OCI-M2 (cell line): ENCODE measurements at regions not wholly inside any gene's neighbourhood (a gene's known extent, or its start where the extent isn't known, plus 50 kb on each side); places are given as distances from the start of the nearest gene placed in this dataset.
"Not testable (repeated sequence)": the region's sequence is repeated elsewhere in the genome, so short reads cannot be mapped to it uniquely, and the experiment has no call there.

Source experiments
- DNase-seq: peaks from one replicate; lab custom pipeline; 2025; ENCODE audit not compliant: unreplicated experiment; lab: John Stamatoyannopoulos, UW

- no peak for DNase-seq
These were observed 205.0 kb upstream of the RPL34 start for GRCh38 chr4:108415389-108415788.

DNA sequence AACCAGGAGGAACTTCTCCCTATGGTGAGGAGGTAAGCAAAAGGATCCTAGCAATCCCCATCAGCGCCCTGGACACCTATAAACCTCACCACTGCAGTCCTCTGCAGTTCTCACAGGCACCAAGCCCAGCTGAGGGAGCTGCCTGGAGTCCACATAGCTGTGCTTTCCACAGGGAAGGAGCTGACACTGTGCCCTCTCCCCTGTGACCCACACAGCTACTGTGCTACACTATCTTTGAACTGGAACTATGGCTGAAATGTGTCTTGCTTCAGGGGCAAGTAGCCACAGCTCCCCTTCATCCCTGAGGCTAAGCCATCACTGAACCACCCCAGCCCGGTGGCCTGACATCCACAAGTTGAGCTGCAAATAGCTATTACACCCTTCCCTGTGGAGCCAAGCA lies 208.5 kb upstream of the RPL34 start:
- no peak for DNase-seq

DNA sequence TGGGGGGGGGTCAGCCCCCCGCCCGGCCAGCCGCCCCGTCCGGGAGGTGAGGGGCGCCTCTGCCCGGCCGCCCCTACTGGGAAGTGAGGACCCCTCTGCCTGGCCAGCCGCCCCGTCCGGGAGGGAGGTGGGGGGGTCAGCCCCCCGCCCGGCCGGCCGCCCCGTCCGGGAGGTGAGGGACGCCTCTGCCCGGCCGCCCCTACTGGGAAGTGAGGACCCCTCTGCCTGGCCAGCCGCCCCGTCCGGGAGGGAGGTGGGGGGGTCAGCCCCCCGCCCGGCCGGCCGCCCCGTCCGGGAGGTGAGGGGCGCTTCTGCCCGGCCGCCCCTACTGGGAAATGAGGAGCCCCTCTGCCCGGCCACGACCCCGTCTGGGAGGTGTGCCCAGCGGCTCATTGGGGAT lies 210.7 kb upstream of the RPL34 start:
- DNase-seq: not testable (repeated sequence)

DNA sequence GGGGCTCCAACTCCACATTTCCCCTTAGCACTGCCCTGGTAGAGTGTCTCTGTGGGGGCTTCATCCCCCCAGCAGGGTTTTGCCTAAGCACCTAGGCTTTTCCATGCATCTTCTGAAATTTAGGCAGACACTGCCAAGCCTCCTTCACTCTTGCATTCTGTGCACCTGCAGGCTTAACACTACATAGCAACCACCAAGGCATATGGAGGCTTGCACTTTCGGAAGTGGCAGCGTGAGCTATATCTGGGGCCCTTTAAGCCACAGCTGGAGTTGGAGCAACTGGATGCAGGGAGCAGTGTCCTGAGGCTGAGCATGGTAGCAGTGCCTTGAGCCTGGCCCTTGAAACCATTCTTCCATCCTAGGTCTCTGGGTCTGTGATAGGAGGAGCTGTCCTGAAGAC lies 214.8 kb upstream of the RPL34 start:
- no peak for DNase-seq

DNA sequence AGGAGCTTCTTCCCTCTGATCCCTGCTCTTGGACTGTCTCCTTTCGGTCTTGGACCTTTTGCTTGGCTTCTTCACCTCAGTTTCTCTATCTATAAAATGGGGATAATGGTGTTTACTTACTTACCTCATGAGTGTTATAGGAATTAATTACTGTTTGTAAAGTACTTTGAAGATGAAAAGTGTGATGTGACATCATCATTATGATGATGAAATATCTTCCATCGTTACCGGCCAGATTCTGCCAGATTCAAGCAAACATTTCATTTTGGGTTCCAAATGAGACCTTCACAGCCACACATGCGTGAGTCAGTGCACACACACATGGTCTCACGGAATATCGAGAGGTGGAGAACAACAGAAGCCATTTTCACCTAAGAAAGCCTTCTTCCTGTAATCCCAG lies 220.1 kb upstream of the RPL34 start:
- DNase-seq: no peak

DNA sequence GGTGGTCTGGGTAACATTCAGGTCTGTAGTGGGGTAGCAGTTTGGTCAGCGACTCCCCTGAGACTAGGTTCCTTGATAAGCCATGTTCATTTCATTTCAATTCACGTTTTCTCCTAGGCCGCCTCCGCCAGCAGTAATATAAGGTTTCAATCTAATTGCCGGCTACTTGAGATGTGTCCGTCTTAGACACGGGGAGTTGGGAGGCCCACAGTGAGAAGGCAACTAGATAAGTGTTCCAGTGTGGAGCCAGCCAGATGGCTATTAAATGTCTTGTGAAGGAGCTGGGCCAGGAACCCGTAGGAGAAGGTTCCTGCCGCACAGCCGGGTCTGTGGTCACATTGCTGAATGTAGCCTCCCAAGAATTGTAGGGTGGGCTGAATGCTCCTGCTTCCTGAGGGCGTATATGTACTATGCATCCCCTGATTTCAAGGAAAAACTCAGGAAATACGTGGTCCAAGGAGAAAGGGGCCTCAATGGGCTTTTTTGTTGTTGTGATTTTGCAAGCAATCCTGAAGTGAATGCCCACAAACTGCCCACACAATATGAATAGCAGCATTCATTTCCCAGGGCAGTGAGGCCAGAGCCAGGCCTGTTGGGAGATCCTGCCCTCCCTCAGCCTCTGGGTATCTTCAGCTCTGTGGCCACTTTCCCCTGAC lies 220.6 kb upstream of the RPL34 start:
- no peak for DNase-seq

DNA sequence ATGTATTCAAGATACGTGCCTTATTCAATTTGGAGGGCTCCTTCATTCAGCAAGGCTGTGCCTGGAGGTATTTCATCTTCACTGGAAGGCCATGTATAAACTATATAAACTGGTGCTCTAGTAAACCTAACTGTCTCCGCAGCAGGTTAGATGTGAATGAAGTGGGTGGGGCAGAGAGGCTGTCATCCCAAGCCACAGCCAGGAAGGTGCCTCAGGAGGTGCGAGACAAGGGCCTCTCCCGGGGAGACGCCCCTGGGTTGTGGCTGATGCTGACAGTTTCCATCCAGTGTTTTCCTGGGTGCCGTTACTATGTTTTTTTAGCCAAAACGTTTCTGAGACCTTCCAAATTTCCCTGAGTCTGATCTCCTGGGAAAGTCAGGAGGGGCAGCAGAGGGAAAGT lies 221.5 kb upstream of the RPL34 start:
- DNase-seq: no peak

GRCh38 chr4:108398316-108398715 lies 222.1 kb upstream of the RPL34 start:
- no peak for DNase-seq

- DNase-seq: no peak
These were observed 222.5 kb upstream of the RPL34 start for GRCh38 chr4:108397850-108398249.

DNA sequence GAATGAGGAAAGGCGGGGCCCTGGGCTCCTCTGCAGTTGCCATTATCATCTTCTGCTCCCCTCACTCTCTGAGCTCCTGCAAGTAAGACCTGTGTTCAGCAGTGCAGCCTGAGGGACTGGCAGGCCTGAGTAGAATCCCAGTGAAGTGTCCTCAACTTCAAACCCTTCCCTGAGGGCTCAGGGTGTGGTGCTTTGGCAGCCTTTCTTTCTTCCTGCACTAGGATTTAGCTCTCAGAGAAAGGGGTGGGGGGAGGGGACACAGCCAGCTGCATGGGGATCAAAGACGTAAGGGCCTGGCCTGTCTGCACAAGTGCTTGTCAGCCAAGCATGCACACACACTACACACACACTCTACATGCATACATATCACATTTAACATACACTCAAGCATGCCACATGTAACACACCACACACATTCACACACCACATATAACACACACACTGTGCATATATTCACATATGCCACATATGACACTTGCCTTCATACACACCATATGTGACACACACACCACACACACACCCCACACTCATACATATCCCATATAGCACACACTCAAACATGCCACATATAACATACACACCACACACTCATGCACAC lies 223.4 kb upstream of the RPL34 start:
- no peak for DNase-seq

DNA sequence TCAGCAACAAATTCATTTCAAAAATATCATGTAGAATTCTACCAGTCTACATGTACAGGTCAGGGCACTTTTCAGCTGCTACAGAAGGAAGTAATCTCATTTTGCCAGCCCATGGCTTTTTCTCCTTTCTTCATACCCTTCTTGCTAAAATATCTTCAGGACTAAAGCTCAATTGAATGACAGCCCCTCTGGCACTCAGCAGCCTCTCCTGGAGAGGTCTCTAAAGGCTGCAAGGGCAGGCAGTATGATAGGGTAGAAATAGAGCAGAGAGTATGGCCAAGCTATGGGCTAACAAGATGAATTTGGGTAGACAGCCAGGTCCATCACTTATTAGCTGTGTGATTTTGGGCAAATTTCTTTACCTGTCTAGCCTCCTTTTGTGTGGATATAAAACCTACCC lies 224.6 kb upstream of the RPL34 start:
- DNase-seq: no peak

GRCh38 chr4:108393890-108394472 lies 225.2 kb upstream of the LEF1 start:
- no peak for DNase-seq

DNA sequence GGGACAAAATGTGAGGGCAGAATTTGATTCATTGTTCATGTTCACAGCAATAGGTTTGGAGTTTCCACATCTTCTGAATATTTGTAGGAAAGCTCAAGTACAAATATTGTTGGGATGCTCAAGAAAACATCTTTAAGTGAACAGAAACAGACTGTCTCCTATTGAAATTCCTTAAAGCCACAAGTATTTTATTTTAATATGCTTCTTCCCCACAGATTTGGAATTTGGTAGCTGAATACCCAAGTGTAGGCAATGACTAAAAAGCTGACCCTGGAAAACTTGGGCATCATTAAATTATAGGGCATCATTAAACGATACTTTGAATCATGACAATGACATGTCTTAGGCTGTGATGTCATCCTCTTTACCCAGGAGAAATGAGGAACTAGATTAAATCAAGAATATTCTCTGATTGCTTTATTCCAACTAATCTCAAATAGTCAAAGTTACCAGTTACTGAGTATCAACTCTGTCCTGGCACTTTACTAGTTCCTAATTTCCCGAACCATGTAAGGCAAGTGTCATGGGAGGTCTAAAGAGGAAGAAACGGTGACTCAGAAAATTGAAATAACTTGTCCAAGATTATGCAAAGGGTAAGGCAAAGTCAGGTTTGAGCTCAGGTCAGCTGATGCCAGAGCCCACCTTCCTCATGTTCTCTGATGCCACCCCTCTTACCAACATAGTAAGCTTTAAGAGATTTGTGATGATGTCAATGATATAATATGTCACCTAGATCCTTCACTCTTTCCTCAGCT lies 223.1 kb upstream of the LEF1 start:
- no peak for DNase-seq

GRCh38 chr4:108385076-108385475 lies 216.3 kb upstream of the LEF1 start:
- no peak for DNase-seq

- DNase-seq: no peak
These were observed 215.8 kb upstream of the LEF1 start for GRCh38 chr4:108384544-108384943.

DNA sequence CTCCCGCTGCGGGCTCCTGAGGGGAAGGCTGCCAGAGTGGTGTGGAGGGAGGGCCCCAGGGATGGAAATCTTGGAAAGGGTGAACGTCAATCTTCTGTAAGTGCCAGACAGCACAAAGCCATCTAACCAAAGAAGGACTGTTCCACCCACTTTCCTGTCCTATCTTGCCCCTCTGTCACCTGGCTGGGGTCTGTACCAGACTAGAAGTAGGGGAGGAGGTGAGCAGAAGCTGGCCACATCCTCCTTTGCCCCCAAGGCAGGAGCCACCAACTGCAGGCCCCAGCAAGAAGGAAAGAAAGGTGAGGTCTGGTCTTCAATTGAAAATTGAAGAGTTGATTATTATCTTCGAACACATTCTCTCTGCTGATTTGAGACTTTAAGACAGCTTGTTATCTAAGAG lies 214.4 kb upstream of the LEF1 start:
- DNase-seq: no peak

DNA sequence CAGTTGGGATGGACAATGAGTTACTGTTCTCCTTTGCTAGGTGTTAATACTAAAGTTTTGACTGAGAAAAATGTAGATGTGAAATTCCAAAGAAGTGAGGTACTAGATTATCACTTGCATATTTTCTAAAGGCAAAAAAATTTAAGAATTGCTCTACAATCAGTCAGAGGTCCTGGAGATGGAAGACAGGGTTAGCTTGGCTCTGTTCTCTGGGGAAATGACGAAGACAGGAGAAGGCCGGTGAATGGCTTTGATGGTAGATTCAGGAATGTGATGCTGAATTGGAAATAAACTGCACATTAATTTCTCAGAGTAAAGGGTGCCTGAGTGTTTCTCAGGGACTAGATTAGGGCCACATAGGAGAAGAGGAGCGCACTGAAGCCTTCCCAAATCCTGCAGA lies 214.0 kb upstream of the LEF1 start:
- DNase-seq: no peak

DNA sequence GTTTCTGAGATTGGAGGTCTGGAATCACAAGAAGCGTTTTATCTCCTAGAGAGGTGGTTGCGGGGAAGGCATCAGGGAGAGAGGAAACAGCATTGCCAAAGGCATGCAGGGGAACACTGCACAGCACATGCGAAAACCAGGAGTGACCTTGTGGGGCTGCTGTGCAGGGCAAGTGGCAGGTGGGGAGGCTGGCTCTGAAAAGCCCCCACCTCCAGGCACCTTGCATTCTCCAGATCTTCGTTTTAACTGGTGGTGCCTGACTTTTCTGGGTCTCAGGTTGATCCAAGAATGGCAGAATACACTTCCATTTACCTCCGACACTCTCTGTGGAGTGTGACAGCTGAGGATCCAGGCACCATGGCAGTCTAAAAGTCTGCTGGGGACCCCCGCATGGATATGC lies 209.4 kb upstream of the LEF1 start:
- no peak for DNase-seq

GRCh38 chr4:108377021-108377420 lies 208.3 kb upstream of the LEF1 start:
- DNase-seq: no peak

DNA sequence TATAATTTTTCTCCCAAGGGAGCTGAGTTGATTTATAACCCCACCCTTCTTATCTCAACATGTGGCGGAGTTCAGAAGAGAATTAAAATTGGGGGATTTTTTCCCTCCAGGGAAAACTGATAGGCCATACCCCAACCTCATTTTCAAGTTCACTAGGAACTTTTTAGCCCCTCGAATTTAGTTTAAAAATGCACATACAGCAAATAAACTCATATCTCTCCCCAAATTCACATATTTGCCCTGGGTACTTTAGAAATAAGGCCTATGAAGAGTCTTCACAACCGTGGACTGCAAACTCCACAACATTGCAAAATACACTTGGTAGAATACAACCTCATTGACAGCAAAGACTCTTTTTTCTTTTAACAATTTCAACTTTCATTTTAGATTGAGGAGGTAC lies 206.7 kb upstream of the LEF1 start:
- DNase-seq: no peak

DNA sequence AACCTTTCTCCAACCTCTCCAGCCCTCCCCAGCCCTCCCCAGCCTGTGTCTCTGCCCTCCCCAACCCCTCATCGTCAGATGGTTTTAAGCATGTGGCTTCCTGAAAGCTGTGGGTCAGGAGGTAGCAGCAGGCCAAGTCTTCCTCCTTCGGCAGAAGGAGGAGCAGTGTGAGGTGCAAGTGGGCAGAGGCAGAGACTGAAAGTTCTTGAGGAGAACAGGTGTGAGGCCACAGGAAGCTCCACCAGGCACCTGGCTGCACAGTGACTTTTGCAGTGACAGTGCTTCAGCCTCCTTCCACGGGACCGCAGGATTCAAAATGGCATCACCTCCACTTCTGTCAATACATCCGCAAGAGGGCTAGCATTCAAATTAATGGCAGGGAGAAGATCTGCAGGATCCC lies 203.9 kb upstream of the LEF1 start:
- no peak for DNase-seq

DNA sequence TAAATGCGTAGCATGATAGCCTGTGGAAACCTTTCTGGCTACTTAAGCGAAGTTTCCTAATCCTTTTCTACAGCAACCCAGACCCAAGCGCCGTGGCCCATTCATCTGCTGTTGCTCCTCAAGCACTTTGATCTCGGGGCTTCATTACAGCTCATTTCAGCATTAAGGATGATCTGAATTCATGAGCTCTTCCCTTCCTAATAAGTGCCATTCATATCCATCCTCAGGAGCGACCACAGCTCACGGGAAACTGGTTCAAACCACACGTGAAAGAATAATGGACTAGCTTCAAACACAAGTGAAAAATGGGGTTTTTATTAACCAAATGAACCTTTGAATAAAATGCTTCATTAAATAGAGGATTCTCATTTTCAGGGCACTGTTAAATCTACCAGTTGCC lies 202.6 kb upstream of the LEF1 start:
- DNase-seq: no peak
